ENCODE measurements at regions not wholly inside any gene's neighbourhood (a gene's known extent, or its start where the extent isn't known, plus 50 kb on each side); places are given as distances from the start of the nearest gene placed in this dataset.
A peak's percentile ranks its signal among the peaks of the same experiment; 100 is the strongest.

- Histone ChIP-seq H3K36me3 (ENCODE audit: insufficient read depth, low read depth, low read length) (no peaks in the 10 kb centered on the region), H3K27ac (ENCODE audit: low read length) (no peak overlapping the region), H3K4me1 (ENCODE audit: insufficient read depth, low read length) (no peaks in the 10 kb centered on the region), H3K4me3 (ENCODE audit: low read length) (peak overlapping the region; percentile 45; the same call in 1 of the 2 replicates), H3K9ac (ENCODE audit: low read depth, low read length) (no peak overlapping the region), H3K27me3 (ENCODE audit: insufficient read depth, low read length) (peaks cover 89% of the 10 kb centered on the region), H3K9me3 (ENCODE audit: insufficient read depth, low read depth, low read length) (no peaks in the 10 kb centered on the region)
Observed at GRCh38 chr19:41521931-41522555, 53.9 kb upstream of the CEACAM21 start.

- H3K4me1 ChIP-seq (ENCODE audit: insufficient read depth, low read length) = peaks cover 5% of the 10 kb centered on the region; the same call in 1 of the 2 replicates
- H3K9ac ChIP-seq (ENCODE audit: low read depth, low read length) = no peak overlapping the region
- peaks cover 61% of the 10 kb centered on the region for H3K27me3 ChIP-seq (ENCODE audit: insufficient read depth, low read length)
- no peak overlapping the region for H3K27ac ChIP-seq (ENCODE audit: low read length)
- no peaks in the 10 kb centered on the region for H3K9me3 ChIP-seq (ENCODE audit: insufficient read depth, low read depth, low read length)
- no peak overlapping the region for H3K4me3 ChIP-seq (ENCODE audit: low read length)
- H3K36me3 ChIP-seq (ENCODE audit: insufficient read depth, low read depth, low read length) = no peaks in the 10 kb centered on the region
Observed at GRCh38 chr19:41525989-41526388, 50.0 kb upstream of the CEACAM21 start.

Measured in iPS-20b (cell line).